Body of pancreas (tissue), 4 donors: ENCODE measurements at regions not wholly inside any gene's neighbourhood (a gene's known extent, or its start where the extent isn't known, plus 50 kb on each side); places are given as distances from the start of the nearest gene placed in this dataset.

Experiments used
- ATAC-seq: fragments of 150-250 bp; one replicate; pipeline ENCODE4 v1.9.1; 2016
- DNase-seq, 4 donors: peaks; one replicate each; pipeline ENCODE4 v3.0.0-alpha.2; 2019
- H3K27ac ChIP-seq, 4 donors: fragments of 200-600 bp; sonication (generic); 1 replicate in 3 of 4; 2 replicates in 1 of 4; pipeline versions ENCODE4 v1.5.1 to v1.6.1; 2016 to 2019; ENCODE audit warnings: mild to moderate bottlenecking in 1 of 4, mixed read lengths in 1 of 4, moderate library complexity in 1 of 4
- H3K27me3 ChIP-seq, 2 donors: fragments of 200-600 bp; sonication (generic); one replicate each; pipeline ENCODE4 v1.6.0; 2016; ENCODE audit warnings: mild to moderate bottlenecking in 1 of 2
- H3K36me3 ChIP-seq, 2 donors: fragments of 200-600 bp; sonication (generic); replicated peaks in 1 of 2; 2 replicates each; pipeline ENCODE4 v1.5.1; 2016; ENCODE audit warnings: low read depth in 2 of 2; ENCODE audit not compliant: insufficient read depth in 1 of 2
- H3K4me1 ChIP-seq: fragments of 200-600 bp; sonication (generic); one replicate; pipeline ENCODE4 v1.6.0; 2016
- H3K4me3 ChIP-seq, 2 donors: fragments of 200-600 bp; sonication (generic); 1 replicate in 1 of 2; 2 replicates in 1 of 2; pipeline ENCODE4 v1.5.1; 2016 to 2019
- H3K9me3 ChIP-seq, 3 donors: fragments of 200-600 bp; sonication (generic); 1 replicate in 2 of 3; 2 replicates in 1 of 3; pipeline ENCODE4 v1.5.1; 2016
- POLR2A ChIP-seq, 3 donors: fragments of 450-650 bp; IDR thresholded peaks; one replicate each; pipeline ENCODE4 v1.6.1; 2016; ENCODE audit warnings: antibody characterized with exemption in 3 of 3, mild to moderate bottlenecking in 2 of 3
- WGBS, 2 donors: methylation state at CpG; one replicate each; pipeline ENCODE4 v1.1.5; 2017; 5-methylcytosine and 5-hydroxymethylcytosine counted together
- intact Hi-C: fragments of 100-400 bp; cut with DNase I; formaldehyde crosslinking; loops from one replicate; pipeline ENCODE4 v1.15.1; 2023
- TF ChIP-seq, protein P1 (sequence below), 7 experiments: fragments of 450-650 bp in 4 of 7; fragments of 200-600 bp in 3 of 7; sonication (generic) in 3 of 7; IDR thresholded peaks; one replicate each; pipeline ENCODE4 v1.5.1; 2016 to 2019; ENCODE audit warnings: antibody characterized with exemption in 7 of 7

- 75 to 76% methylated on average over 2 of the region's 2 CpGs for WGBS, 2 donors
- no peak for ATAC-seq
- intact Hi-C loops, result no loop called here
- no peak for DNase-seq
- Histone ChIP-seq H3K36me3 (no peaks in the 10 kb centered on the region), H3K27ac (no peak overlapping the region), H3K4me3 (no peak overlapping the region), H3K4me1 (no peaks in the 10 kb centered on the region), H3K27me3 (no peaks in the 10 kb centered on the region), H3K9me3 (no peaks in the 10 kb centered on the region)
- TF ChIP-seq, protein P1, sequence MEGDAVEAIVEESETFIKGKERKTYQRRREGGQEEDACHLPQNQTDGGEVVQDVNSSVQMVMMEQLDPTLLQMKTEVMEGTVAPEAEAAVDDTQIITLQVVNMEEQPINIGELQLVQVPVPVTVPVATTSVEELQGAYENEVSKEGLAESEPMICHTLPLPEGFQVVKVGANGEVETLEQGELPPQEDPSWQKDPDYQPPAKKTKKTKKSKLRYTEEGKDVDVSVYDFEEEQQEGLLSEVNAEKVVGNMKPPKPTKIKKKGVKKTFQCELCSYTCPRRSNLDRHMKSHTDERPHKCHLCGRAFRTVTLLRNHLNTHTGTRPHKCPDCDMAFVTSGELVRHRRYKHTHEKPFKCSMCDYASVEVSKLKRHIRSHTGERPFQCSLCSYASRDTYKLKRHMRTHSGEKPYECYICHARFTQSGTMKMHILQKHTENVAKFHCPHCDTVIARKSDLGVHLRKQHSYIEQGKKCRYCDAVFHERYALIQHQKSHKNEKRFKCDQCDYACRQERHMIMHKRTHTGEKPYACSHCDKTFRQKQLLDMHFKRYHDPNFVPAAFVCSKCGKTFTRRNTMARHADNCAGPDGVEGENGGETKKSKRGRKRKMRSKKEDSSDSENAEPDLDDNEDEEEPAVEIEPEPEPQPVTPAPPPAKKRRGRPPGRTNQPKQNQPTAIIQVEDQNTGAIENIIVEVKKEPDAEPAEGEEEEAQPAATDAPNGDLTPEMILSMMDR (IDR thresholded peaks at IDR 0.05), result no peak
- no peak for TF ChIP-seq POLR2A (IDR thresholded peaks at IDR 0.05)
Measured at GRCh38 chr13:34757441-34757840, 184.6 kb upstream of the NBEA start.

DNA sequence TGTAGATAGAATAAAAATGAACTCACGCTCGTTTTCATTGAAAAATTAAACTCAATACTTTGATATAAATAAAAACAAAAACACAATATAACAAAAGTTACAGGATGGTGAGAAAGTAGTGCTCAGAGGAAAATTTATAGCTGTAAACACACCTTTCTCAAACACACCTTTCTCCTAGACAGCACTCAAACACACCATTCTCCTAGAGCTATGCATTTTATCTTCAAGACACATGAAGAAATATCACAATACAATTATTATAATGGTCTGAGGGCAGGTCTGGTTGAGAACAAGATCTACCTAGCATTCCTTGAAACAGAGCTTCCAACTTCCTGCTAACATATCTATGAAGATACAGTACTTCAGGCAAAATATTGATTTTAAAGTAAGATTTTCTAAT, 183.4 kb upstream of the NBEA start:
- no peak for DNase-seq
- ATAC-seq, result no peak
- no peaks in the 10 kb centered on the region for H3K9me3 ChIP-seq
- no peak overlapping the region for H3K27ac ChIP-seq
- no peaks in the 10 kb centered on the region for H3K36me3 ChIP-seq
- no peaks in the 10 kb centered on the region for H3K27me3 ChIP-seq
- TF ChIP-seq, protein P1 (IDR thresholded peaks at IDR 0.05), result no peak
- no peak for TF ChIP-seq POLR2A (IDR thresholded peaks at IDR 0.05)
- 42 to 57% methylated on average over 2 of the region's 2 CpGs for WGBS, 2 donors
- peaks cover 3% of the 10 kb centered on the region for H3K4me1 ChIP-seq
- no peak overlapping the region for H3K4me3 ChIP-seq
- intact Hi-C loops, result no loop called here

- DNase-seq (no peak), ATAC-seq (peak; percentile 71)
- 65 to 81% methylated on average over 2 of the region's 2 CpGs for whole genome bisulfite sequencing, 2 donors
- no peaks in the 10 kb centered on the region for H3K36me3 ChIP-seq
- intact Hi-C loops, result no loop called here
- TF ChIP-seq POLR2A (IDR thresholded peaks at IDR 0.05), result no peak
- TF ChIP-seq, protein P1 (IDR thresholded peaks at IDR 0.05), result no peak
- no peak overlapping the region for H3K4me3 ChIP-seq
- H3K27me3 ChIP-seq, result no peaks in the 10 kb centered on the region
- H3K4me1 ChIP-seq, result peaks cover 3% of the 10 kb centered on the region
- no peaks in the 10 kb centered on the region for H3K9me3 ChIP-seq
- H3K27ac ChIP-seq, result peak overlapping the region in 1 of 4 donors; percentile 3
Measured at GRCh38 chr13:34762312-34762711, 179.8 kb upstream of the NBEA start.

DNA sequence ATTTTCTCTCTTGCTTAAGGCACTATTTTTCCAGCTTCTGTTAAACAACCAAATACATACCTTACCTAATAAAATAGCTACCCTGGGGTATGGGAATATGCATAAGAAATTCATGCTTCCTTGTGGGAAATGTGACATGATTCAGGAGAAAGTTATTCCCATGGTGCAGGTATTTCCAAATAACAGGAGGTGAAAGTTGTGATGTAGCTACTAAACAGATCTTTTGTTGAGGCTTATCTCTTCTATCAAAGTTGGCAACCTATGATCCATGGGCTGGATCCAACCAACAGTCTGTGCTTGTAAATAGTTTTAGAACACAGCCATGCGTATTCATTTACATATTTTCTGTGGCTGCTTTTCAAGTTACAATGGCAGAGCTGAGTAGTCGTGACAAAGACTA, 177.8 kb upstream of the NBEA start:
- intact Hi-C loops, result no loop called here
- no peak for TF ChIP-seq POLR2A (IDR thresholded peaks at IDR 0.05)
- TF ChIP-seq, protein P1 (IDR thresholded peaks at IDR 0.05), result no peak
- DNase-seq, result no peak

DNA sequence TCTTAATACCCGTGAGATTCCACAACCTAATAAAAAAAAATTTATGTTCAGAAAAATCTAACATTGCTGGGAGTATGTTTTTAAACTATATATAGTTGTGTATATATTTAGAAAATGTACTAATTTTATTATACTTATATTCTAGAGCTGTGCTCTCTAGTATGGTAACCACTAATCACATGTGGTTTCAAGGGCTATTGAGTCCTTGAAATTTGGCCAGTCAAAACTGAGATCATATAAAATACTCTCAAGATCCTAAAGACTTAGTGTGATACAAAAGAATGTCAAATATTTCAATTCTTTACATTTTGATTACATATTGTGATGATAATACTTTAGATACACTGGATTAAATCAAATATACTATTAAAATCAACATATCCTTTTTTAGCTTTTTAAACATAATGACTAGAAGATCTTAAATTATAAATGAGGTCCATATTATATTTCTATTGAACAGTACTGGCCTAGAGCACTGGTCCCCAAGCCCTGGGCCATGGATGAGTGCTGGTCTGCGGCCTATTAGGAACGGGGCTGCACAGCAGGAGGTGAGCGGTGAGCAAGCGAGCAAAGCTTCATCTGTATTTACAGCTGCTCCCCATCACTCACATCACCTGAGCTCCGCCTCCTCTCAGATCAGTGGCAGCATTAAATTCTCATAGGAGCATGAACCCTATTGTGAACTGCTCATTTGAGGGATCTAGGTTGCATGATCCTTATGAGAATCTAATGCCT, 176.5 kb upstream of the NBEA start:
- no peak for TF ChIP-seq POLR2A (IDR thresholded peaks at IDR 0.05)
- TF ChIP-seq, protein P1 (IDR thresholded peaks at IDR 0.05), result no peak
- intact Hi-C loops, result no loop called here
- Histone ChIP-seq H3K27ac (no peak overlapping the region), H3K9me3 (no peaks in the 10 kb centered on the region), H3K36me3 (no peaks in the 10 kb centered on the region), H3K4me1 (peaks cover 3% of the 10 kb centered on the region), H3K27me3 (no peaks in the 10 kb centered on the region), H3K4me3 (no peak overlapping the region)
- WGBS, 2 donors, result 82 to 96% methylated on average over 6 of the region's 6 CpGs
- DNase-seq, result no peak
- ATAC-seq, result no peak

More for the DNA sequence above, 177.8 kb upstream of the NBEA start:
- Histone ChIP-seq H3K4me1 (peaks cover 3% of the 10 kb centered on the region), H3K4me3 (no peak overlapping the region), H3K27ac (peak overlapping the region in 1 of 4 donors; percentile 44), H3K36me3 (no peaks in the 10 kb centered on the region), H3K9me3 (no peaks in the 10 kb centered on the region), H3K27me3 (no peaks in the 10 kb centered on the region)
- ATAC-seq, result no peak
- WGBS, 2 donors, result 52 to 59% methylated on average over 2 of the region's 2 CpGs
